Fibroblast of lung (primary cell): ENCODE measurements at regions not wholly inside any gene's neighbourhood (a gene's known extent, or its start where the extent isn't known, plus 50 kb on each side); places are given as distances from the start of the nearest gene placed in this dataset.

Experiments
- DNase-seq, 2 donors: peaks; one replicate each; pipeline versions ENCODE4 v3.0.0 to v3.0.0-alpha.2; 2010; ENCODE audit warnings: low read depth in 2 of 2
- H2AFZ ChIP-seq: 2 replicates; pipeline ENCODE4 v1.5.1; 2012; ENCODE audit warnings: low read length, control low read depth, inconsistent platforms
- H3K27ac ChIP-seq: 2 replicates; pipeline ENCODE4 v1.5.1; 2011; ENCODE audit warnings: low read length, control low read depth; ENCODE audit not compliant: insufficient read depth
- H3K27me3 ChIP-seq: 2 replicates; pipeline ENCODE4 v1.5.1; 2011; ENCODE audit warnings: mild to moderate bottlenecking, low read length; ENCODE audit not compliant: control insufficient read depth, insufficient read depth
- H3K36me3 ChIP-seq: 2 replicates; pipeline ENCODE4 v1.5.1; 2011; ENCODE audit warnings: low read length; ENCODE audit not compliant: control insufficient read depth, insufficient read depth
- H3K4me1 ChIP-seq: 2 replicates; pipeline ENCODE4 v1.5.1; 2011; ENCODE audit warnings: low read length; ENCODE audit not compliant: control insufficient read depth, insufficient read depth; ENCODE audit errors: extremely low read depth
- H3K4me2 ChIP-seq: 2 replicates; pipeline ENCODE4 v1.5.1; 2011; ENCODE audit warnings: low read length, control low read depth; ENCODE audit not compliant: insufficient read depth; ENCODE audit errors: extremely low read depth
- H3K4me3 ChIP-seq, 4 experiments: fragments of 200-600 bp in 1 of 4; sonication (generic) in 1 of 4; replicated peaks in 1 of 4; 2 replicates each; pipeline ENCODE4 v1.5.1; 2011 to 2016; ENCODE audit warnings: low read length in 4 of 4, low read depth in 3 of 4, mild to moderate bottlenecking in 3 of 4, control low read depth in 2 of 4, inconsistent platforms in 1 of 4, mixed read lengths in 1 of 4; ENCODE audit not compliant: insufficient read depth in 1 of 4; ENCODE audit errors: control extremely low read depth in 1 of 4
- H3K79me2 ChIP-seq: 2 replicates; pipeline ENCODE4 v1.5.1; 2012; ENCODE audit warnings: mild to moderate bottlenecking, low read length, inconsistent platforms; ENCODE audit not compliant: control insufficient read depth, insufficient read depth
- H3K9ac ChIP-seq: 2 replicates; pipeline ENCODE4 v1.5.1; 2011; ENCODE audit warnings: mild to moderate bottlenecking, low read length, control low read depth; ENCODE audit not compliant: insufficient read depth
- H3K9me3 ChIP-seq: 2 replicates; pipeline ENCODE4 v1.5.1; 2012; ENCODE audit warnings: low read depth, low read length; ENCODE audit not compliant: control insufficient read depth, insufficient read depth
- H4K20me1 ChIP-seq: 2 replicates; pipeline ENCODE4 v1.5.1; 2011; ENCODE audit warnings: low read length; ENCODE audit not compliant: control insufficient read depth, insufficient read depth; ENCODE audit errors: extremely low read depth
- CTCF ChIP-seq, 2 donors: IDR thresholded peaks in 1 of 2; conservative IDR thresholded peaks in 1 of 2; 1 replicate in 1 of 2; 2 replicates in 1 of 2; pipeline ENCODE4 v1.5.1; 2011 to 2012; ENCODE audit warnings: low read length in 2 of 2, control low read depth in 1 of 2, inconsistent platforms in 1 of 2, low read depth in 1 of 2, mild to moderate bottlenecking in 1 of 2
- EZH2 ChIP-seq: IDR thresholded peaks from 2 replicates; pipeline ENCODE4 v1.5.1; 2012; ENCODE audit warnings: low read length, control low read depth, mild to moderate bottlenecking; ENCODE audit errors: missing control alignments

GRCh38 chr7:116432527-116432916 is 67.0 kb upstream of the CAV2 start:
- Histone ChIP-seq H2AFZ (peak overlapping the region; percentile 64), H3K9ac (no peak overlapping the region), H4K20me1 (no peaks in the 10 kb centered on the region), H3K36me3 (no peaks in the 10 kb centered on the region), H3K4me2 (no peak overlapping the region), H3K27me3 (no peaks in the 10 kb centered on the region), H3K4me1 (peaks cover 12% of the 10 kb centered on the region), H3K27ac (no peak overlapping the region), H3K4me3 (no peak overlapping the region), H3K79me2 (no peaks in the 10 kb centered on the region), H3K9me3 (no peaks in the 10 kb centered on the region)
- DNase-seq = no peak
- TF ChIP-seq EZH2 (no peak), CTCF (conservative IDR thresholded peaks at IDR 0.05 in 1 of 2, IDR thresholded peaks at IDR 0.05 in 1 of 2; ENCODE audit: low read depth in 1 of 2, low read length in 2 of 2) (no peak)

- Histone ChIP-seq H3K9ac (no peak overlapping the region), H3K27ac (no peak overlapping the region)
- DNase-seq = peak; percentile 26 to 41
Observed at GRCh38 chr7:116433246-116433645, 66.3 kb upstream of the CAV2 start.

GRCh38 chr7:116434820-116435341 is 64.7 kb upstream of the CAV2 start:
- no peak overlapping the region for H2AFZ ChIP-seq
- H3K79me2 ChIP-seq = no peaks in the 10 kb centered on the region
- peak overlapping the region; percentile 70 for H3K4me2 ChIP-seq
- TF ChIP-seq EZH2 = no peak
- no peak for TF ChIP-seq CTCF (conservative IDR thresholded peaks at IDR 0.05 in 1 of 2, IDR thresholded peaks at IDR 0.05 in 1 of 2; ENCODE audit: low read depth in 1 of 2, low read length in 2 of 2)
- peak; percentile 52 to 97 for DNase-seq
- H4K20me1 ChIP-seq = no peaks in the 10 kb centered on the region
- no peak overlapping the region for H3K4me3 ChIP-seq
- peak overlapping the region; percentile 68 for H3K27ac ChIP-seq
- no peaks in the 10 kb centered on the region for H3K36me3 ChIP-seq
- no peaks in the 10 kb centered on the region for H3K27me3 ChIP-seq
- H3K9ac ChIP-seq = no peak overlapping the region
- H3K4me1 ChIP-seq = peaks cover 14% of the 10 kb centered on the region
- H3K9me3 ChIP-seq = no peaks in the 10 kb centered on the region

More at GRCh38 chr7:116433246-116433645, 66.3 kb upstream of the CAV2 start:
- TF ChIP-seq CTCF (conservative IDR thresholded peaks at IDR 0.05 in 1 of 2, IDR thresholded peaks at IDR 0.05 in 1 of 2; ENCODE audit: low read depth in 1 of 2, low read length in 2 of 2) = no peak
- TF ChIP-seq EZH2 = no peak
- Histone ChIP-seq H3K4me3 (no peak overlapping the region), H4K20me1 (no peaks in the 10 kb centered on the region), H3K4me1 (peaks cover 12% of the 10 kb centered on the region), H3K27me3 (no peaks in the 10 kb centered on the region), H3K4me2 (no peak overlapping the region), H3K79me2 (no peaks in the 10 kb centered on the region), H2AFZ (peak overlapping the region; percentile 64), H3K36me3 (no peaks in the 10 kb centered on the region), H3K9me3 (no peaks in the 10 kb centered on the region)
